GM18502 (cell line): ENCODE measurements at regions not wholly inside any gene's neighbourhood (a gene's known extent, or its start where the extent isn't known, plus 50 kb on each side); places are given as distances from the start of the nearest gene placed in this dataset.
"Not testable (repeated sequence)": the region's sequence is repeated elsewhere in the genome, so short reads cannot be mapped to it uniquely, and the experiment has no call there.

Experiments used
- ATAC-seq: cut with Tn5 transposase; IDR thresholded peaks from one replicate; pipeline ENCODE4 v1.9.1; 2021; ENCODE audit warnings: mild to moderate bottlenecking; ENCODE audit not compliant: unreplicated experiment, poor library complexity

DNA sequence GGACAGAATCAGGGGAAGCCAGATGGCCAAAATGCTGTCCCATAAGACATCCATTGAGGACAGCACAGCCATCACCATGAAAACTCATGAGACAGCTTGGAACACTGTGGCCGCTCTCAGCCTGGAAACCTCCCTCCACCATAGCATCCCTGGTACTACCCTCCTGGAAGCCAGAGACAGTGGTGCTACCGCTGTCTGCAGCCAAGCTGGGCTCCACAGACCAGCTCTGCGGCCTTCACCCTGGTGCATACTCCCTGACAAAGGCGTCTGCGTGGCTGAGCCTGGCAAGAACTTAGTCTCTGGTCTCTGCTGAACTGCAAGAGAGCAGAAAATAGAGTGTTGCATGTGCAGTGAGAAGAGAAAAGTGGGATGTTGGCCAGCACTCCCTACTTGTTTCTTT lies 558.0 kb downstream of the C6orf118 start:
- no peak for ATAC-seq

DNA sequence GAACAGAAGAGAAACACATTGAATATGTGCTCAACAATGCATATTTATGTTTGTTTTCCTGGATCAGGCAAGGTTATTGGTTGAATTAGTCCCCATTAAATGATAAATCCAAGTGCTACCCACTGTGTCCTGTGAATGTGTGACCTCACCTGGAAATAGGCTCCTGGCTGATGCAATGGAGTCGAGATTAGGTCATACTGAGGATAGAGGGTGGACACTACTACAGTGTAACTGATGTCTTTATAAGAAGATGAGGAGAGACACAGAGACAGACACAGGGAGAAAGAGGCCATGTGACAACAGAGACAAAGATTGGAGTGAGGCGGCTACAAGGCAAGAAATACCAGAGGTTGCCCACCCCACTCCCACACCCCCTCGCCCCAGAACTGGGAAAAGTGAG lies 559.3 kb downstream of the C6orf118 start:
- ATAC-seq: no peak

DNA sequence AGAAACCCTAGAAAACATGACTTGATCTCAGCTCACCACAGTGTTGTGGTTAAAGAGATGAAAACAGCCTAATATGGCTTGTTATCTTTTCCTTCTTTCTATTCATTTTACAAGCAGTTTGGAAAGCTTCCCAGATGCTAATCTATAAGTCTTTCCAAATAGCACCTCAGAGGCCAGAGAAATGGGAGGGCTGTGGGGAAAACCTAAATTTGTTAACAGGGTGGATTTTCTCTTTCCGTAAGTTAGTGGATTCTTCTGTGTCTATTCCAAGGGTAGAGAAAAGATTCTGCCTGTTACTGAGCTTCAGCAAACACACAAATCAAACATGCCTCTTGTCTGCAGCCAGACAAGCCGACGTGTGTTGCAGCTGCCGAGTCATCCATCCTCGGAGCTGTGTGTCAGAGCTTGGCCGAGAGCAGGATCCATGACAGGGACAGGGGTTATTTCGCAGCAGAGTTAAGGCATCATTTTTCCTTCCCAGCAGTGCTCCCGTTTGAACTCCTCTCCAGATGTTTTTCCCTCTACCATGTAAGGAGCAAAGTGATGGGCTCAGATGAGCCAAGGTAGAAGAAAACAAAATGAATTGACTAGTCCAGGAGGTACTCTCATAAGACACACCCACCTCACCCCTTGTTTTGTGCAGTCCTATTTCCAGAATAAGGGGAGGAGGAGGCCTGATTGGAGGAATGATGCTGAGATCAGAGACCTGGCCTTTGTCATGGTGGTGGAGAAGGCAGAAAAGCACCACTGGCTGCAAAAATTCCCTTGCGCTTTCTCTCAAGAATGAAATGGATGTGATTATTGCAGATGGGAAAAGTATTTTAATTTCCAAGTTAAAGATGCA lies 560.0 kb downstream of the C6orf118 start:
- ATAC-seq: no peak

DNA sequence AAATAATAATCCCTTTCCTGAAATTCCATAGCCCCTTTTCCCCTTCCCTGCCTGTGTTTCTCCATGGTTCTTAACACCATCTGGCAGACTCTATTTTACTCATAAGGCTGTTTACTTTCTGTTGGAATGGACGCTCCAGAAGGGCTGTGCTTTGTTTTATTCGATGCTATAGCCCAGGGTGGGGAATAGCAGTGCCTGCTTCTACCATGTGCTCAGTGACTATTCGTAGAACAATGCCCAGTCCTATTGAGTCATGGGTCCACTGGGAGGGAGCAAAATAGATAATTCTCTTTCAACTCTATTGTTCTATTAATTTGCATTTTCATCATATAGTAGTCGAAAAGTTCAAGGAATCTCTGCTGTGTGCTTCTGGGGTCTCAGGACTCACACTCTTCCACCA lies 565.1 kb downstream of the C6orf118 start:
- no peak for ATAC-seq

DNA sequence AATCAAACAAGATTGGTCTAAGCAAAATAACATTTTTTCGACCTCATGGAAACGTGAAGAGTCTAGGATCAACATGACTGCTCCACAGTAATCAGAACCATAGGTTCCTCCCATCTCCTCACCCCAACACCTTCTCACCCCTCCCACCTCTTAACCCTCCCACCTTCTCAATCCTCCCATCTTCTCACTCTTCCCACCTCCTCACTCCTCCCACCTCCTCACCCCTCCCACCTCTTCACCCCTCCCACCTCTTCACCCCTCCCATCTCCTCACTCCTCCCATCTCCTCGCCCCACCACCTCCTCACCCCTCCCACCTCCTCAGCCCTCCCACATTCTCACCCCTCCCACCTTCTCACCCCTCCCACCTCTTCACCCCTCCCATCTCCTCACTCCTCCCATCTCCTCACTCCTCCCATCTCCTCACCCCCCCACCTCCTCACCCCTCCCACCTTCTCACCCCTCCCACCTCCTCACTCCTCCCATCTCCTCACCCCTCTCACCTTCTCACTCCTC lies 567.4 kb downstream of the C6orf118 start:
- ATAC-seq: no peak

DNA sequence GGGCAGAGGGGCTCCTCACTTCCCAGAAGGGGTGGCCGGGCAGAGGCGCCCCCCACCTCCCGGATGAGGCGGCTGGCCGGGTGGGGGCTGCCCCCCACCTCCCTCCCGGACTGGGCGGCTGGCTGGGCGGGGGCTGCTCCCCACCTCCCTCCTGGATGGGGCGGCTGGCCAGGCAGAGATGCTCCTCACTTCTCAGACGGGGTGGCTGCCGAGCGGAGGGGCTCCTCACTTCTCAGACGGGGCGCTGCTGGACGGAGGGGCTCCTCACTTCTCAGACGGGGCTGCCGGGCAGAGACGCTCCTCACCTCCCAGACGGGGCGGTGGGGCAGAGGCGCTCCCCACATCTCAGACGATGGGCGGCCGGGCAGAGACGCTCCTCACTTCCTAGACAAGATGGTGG lies 573.3 kb downstream of the C6orf118 start:
- ATAC-seq: not testable (repeated sequence)

DNA sequence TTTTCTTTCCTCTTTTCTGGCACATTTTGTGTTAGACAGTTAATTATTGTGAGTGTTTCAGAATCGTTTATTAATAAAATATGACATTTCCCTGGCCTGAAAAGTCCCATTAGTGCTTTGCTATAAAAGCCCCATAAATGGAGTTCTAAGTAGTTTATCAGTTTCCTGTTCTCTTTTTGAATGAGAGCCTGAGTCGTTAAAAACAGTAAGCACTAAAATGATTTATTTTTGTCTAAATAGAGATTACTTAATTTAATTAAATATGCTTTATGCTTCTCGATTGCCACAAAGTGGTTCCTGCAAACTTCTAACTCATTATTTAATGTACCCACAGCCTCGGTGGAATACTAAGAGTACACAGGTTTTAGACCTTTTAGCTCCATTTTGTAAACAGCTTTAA lies 577.9 kb downstream of the C6orf118 start:
- ATAC-seq: no peak

DNA sequence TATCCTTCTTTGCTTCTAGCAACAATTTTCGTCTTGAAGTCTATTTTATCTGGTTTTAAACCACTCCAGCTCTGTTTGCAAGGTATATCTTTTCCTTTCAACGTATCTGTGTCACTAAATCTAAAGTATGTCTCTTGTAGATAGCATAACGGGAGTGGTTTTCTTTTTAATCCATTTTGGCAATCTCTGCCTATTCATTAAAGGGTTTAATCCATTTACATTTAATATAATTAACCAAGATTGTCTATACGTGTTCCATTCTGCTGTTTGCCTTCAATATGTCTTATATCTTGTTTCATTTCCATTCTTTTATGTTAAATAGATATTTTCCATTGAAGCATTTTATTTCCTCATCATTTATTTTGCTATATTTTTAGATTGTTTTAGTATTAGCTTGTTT lies 587.9 kb downstream of the C6orf118 start:
- ATAC-seq: no peak

DNA sequence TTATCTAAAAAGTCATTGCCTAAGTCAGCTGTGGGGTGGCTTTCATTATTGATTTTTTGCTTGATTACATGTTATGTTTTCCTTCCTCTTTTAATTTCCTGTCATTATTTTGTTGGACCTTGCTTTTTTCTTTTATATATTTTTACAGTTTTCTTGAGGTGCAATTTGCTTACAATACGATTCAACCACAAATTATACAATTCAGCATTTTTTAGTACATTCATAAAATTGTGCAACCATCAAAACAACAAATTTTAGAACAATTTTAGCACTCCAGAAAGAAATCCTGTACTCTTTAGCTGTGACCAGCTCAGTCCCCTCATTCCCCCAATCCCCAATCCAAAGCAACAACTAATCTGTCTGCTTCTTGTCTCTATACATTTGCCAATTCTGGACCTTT lies 608.9 kb downstream of the C6orf118 start:
- ATAC-seq: no peak

DNA sequence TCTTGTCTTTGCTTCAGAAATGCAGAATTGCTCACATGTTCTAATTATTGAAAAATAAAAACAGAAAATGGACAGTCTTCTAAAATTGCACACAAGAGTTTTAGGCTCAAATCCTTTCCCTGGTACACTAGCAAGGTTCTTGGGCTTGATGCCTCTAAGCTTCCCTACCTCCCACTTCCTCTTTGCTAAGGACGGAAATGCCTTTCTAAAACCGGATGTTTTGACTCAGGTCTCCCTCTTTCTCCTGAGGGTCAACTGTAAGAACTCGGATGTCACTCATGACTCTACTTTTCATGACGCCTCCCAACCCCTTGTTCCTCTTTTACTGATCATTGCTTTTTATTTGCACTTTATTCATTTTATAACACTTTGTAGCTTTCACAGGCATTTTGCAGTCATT lies 613.5 kb downstream of the C6orf118 start:
- ATAC-seq: no peak

DNA sequence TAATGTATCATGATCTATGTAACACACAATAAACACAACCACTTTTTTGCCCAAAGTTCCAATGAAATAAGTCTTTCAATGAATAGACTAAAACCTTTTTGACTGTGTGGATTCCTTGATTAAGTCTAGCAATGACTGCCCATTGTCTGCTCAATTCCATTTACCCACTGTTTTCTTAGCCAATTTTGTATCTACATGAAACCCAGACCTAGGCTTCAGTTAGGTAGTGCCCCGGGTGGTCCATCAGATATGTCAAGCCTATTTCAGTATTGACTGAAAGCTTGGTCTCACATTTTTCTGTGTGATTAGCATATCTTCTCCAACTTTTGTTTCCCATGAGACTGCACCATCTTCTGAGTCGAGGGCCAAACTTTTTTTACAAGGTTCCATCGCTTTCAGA lies 615.0 kb downstream of the C6orf118 start:
- no peak for ATAC-seq

DNA sequence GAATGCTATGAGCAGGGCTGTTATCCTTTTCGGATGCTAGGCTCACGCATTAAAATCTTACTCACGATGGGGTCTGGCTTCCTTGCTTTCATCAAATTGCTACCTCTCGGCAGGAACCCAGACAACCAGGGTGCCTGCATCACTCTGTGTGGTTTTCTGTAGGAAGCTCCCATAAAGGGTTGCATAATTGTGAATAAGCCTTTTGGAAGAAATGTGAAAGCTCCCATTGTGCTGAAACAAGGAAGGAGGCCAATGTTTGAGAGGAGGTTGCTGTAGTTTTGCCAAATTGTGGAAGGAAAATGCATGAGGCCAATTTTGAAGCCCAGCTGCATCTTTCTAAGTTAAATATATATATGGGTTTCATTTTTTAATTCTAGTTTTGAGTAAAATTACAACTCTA lies 615.5 kb downstream of the C6orf118 start:
- no peak for ATAC-seq

DNA sequence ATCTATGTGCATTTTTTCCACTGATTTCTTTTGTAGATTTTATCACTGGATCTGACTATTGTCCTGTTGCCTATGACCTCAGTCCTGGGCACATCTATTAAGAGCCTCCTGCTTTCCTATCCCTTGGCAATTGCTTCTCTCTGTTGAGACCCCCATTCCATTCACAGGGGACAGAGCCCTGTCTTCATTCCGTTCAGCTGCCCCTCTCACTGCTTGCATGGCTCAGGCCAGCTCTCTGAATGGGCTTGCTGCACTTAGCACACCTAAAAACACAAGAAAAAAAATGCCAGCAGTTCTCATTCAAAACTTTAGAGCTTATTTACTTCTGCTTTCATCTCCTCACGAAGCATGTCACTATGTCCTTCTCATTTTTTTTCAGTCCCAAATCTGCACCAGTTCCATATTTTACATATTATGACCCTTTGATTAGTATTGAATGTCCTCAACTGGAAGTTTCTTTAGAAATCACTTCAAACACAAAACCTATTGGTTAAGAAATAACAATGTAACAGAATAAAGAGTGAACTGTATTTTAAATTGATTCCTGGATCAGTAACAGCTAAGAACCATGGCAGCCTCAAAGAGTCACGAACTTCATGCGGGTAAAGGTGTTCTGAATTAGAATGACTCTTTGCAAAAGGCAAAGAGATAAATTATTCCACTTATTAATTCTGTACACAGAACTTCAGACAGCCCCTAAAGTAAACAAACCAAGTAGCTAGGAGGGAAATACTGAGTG lies 616.5 kb downstream of the C6orf118 start:
- no peak for ATAC-seq

DNA sequence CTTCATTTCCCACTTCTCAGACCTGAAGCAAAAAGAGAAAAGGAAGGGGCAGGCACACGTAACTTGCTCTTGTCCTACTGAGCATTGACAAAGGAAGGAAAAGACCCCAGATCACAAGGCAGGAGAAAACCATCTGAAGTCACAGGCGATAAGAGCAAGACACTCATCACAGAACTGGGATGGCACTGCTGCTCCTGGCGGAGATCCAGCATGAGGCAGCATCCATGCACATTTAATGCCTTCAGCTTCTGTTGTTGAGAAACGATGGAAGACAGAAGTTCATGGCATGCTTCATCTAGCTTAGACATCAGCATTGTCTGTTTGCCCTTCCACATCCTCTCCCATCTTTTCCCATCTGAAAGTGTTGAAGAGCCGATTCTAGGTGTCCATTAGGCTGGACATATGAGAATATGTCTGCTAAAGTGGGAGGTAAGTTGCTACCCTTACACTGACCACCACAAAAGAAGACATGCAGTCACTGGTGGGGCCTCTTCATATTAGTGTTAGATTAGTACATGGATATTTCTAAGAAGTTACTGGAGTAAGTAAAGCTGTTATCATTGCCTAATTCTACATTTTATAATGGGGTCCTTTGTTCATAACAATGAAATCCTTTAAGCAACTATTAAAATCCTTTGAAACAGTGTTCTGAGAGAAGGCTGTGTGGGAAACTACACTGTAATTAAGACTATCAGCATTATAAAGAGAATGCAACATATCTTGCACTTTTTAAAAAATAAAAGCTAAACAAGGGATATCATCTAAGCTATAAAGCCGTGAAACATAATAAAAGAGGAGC lies 618.5 kb downstream of the C6orf118 start:
- ATAC-seq: no peak

DNA sequence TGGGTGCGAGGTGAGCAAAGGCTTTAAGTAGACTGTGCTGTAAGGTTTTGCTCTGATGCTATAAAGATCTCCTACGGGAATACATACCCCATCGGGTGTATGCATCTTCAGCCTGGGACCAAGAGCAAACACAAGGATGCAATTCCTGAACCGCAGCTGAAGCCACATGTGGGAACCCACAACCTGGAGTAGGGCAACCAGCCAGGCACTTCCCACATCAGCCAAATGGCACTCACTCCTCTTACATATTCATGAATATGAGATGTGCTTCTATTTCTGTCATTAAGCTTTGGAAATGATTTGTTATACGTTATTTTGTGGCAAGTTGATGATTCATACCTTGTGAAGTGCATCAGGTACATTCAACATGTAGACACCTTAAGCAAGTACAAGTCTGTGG lies 619.2 kb downstream of the C6orf118 start:
- ATAC-seq: no peak

DNA sequence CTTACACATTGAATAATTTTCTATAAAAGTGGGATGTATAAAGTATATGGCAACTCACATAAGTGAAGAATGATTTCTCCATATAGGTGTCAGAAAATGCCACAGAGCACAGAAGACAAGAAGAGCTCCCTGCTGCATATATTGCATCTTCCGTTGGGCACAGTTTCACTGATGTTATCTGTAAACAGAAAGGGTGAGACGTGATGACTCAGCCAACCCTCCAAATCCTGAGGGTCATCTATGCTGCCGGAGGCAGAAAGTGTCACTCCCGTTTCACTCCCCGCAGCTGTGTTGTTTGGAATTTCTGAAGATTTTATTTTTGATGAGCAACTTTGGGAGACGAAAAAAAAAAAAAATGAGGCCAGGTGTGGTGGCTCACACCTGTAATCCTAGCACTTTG lies 644.1 kb downstream of the C6orf118 start:
- no peak for ATAC-seq

DNA sequence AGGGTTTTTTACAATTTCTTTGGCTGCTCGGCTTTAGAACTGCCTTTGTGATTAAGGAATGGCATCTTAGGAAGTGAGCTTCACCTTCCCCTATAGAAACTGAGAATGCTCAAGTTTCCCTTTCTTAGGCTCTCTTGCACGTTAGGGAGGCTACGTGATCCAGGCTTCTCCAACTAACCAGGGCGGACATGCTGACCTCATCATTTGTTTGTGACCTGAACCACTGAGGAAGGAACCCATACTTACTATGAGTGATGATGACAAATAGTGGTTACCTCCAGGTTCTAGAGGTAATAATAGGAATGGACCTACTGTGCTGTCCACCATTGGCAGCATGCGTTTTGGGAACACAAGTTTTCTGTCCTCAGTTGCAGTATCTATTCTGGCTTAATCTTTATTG lies 645.8 kb downstream of the C6orf118 start:
- ATAC-seq: no peak

DNA sequence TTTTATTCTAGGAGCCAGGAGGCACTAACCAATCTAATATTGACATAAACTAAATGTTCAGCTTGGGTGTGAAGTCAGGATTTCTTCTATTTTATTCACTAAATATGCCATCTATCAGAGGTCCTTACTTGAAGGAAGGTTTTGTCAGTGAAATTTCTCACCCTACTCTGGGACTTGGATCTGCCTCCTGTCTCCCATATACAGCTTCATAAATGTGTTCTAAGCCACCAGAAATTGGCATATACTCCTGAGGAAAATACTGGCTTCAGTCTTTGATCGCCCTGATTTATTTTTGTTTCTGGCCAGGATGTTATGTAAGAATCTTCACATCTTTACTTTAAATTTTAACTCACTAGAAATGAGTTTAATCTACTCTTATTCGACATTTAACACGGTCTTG lies 647.7 kb downstream of the C6orf118 start:
- no peak for ATAC-seq

DNA sequence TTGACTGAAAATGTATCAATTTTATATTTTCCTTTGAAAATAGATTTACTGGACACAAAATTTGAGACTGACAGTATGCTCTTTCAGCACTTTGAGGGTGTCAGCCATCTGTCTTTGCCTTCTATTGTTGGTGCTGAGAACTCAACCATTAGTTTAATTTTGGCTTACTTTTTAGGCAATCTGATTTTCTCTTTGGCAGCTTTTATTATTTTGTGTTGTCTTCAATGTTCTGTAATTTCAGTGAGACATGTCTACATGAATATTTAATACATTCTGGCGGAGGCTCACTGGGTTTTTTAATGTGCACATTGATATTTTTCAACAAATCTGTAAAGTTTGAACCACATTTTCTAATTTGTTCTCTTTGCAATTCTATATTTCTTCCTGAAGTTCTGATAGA lies 648.6 kb downstream of the C6orf118 start:
- no peak for ATAC-seq

DNA sequence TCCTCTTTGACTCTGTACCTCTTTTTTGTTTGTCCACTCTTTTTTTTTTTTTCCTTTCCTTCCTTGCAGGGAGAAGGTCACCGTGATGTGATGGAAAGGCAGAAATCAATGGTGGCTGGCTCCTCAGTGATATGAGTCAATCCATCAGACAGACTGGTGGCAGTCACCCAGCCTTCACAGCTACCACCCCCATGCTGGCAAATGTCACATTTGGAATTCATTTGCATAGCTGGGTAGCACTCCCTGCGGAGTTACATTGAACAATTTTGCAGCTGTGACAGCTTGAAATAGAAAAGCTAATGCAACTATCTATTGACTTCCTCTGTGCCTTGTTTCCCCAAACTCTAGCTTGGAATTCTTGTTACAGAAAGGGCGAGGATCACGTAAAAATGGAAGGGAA lies 668.4 kb downstream of the C6orf118 start:
- ATAC-seq: no peak
